HCT116 (cell line): ENCODE measurements at regions not wholly inside any gene's neighbourhood (a gene's known extent, or its start where the extent isn't known, plus 50 kb on each side); places are given as distances from the start of the nearest gene placed in this dataset.

Source experiments
- ATAC-seq: fragments of 200-7000 bp; cut with Tn5 transposase; 2 replicates; pipeline ENCODE4 v1.9.1; 2020; ENCODE audit warnings: mild to moderate bottlenecking, moderate library complexity
- BruUV-seq: library from RNA; stranded (reverse); fragments of 400-500 nt; replicated peaks from 2 replicates; lab custom pipeline; 2021; lab: Mats Ljungman, UMichigan
- CTCF ChIA-PET: fragments of 300-600 bp; sonication (Branson Sonifier 250); formaldehyde crosslinking; loops from one replicate; lab custom pipeline; 2021; ENCODE audit warnings: antibody characterized with exemption; lab: Charles Lee
- POLR2A ChIA-PET: fragments of 300-600, 350-600 bp; sonication (Branson Sonifier 250); formaldehyde crosslinking; loops from one replicate; lab custom pipeline; 2021; ENCODE audit warnings: antibody characterized with exemption; lab: Charles Lee
- RAD21 ChIA-PET, 2 experiments: fragments of 300-600 bp; sonication (Branson Sonifier 250); formaldehyde crosslinking; loops; one replicate each; lab custom pipeline; 2023; ENCODE audit warnings: low total read pairs in 2 of 2; ENCODE audit not compliant: uncharacterized antibody in 2 of 2, unreplicated experiment in 2 of 2, low non-redundant PET in 1 of 2; lab: Charles Lee
- DNase-seq: peaks from one replicate; pipeline ENCODE4 v3.0.0-alpha.2; 2010; ENCODE audit warnings: low read depth, low spot score
- H2AFZ ChIP-seq: fragments of 200-600 bp; shearing (Covaris generic), sonication (generic); 2 replicates; pipeline ENCODE4 v1.6.1; 2017; ENCODE audit warnings: low read depth, mixed run types, mixed read lengths, antibody characterized with exemption, low read length; ENCODE audit not compliant: poor library complexity, severe bottlenecking
- H3K27ac ChIP-seq: 2 replicates; pipeline ENCODE4 v1.5.1; 2012; ENCODE audit warnings: low read depth, low read length
- H3K27me3 ChIP-seq: fragments of 200-600 bp; sonication (generic); 2 replicates; pipeline ENCODE4 v1.6.1; 2016; ENCODE audit warnings: mixed run types, low read length, mixed read lengths; ENCODE audit not compliant: insufficient read depth
- H3K36me3 ChIP-seq, 2 experiments: fragments of 200-500 bp in 1 of 2; fragments of 200-600 bp in 1 of 2; sonication (Bioruptor generic) in 1 of 2; sonication (generic) in 1 of 2; 2 replicates each; pipeline versions ENCODE4 v1.5.1 to v1.6.1; 2014 to 2016; ENCODE audit warnings: low read length in 2 of 2, inconsistent platforms in 1 of 2, mixed read lengths in 1 of 2, mixed run types in 1 of 2; ENCODE audit not compliant: insufficient read depth in 2 of 2, control insufficient read depth in 1 of 2
- H3K4me1 ChIP-seq, 2 experiments: fragments of 200-600 bp in 1 of 2; sonication (generic) in 1 of 2; 2 replicates each; pipeline versions ENCODE4 v1.5.1 to v1.6.1; 2012 to 2017; ENCODE audit warnings: low read length in 2 of 2, inconsistent platforms in 1 of 2, mild to moderate bottlenecking in 1 of 2, mixed read lengths in 1 of 2, mixed run types in 1 of 2, moderate library complexity in 1 of 2; ENCODE audit not compliant: insufficient read depth in 2 of 2, control insufficient read depth in 1 of 2
- H3K4me2 ChIP-seq: fragments of 200-600 bp; sonication (generic); 2 replicates; pipeline ENCODE4 v1.6.1; 2017; ENCODE audit warnings: mixed run types, low read length, mixed read lengths
- H3K4me3 ChIP-seq, 2 experiments: fragments of 200-600 bp in 1 of 2; sonication (generic) in 1 of 2; replicated peaks in 1 of 2; 2 replicates each; pipeline ENCODE4 v1.5.1; 2011 to 2016; ENCODE audit warnings: low read length in 2 of 2, control low read depth in 1 of 2, low read depth in 1 of 2, mild to moderate bottlenecking in 1 of 2, mixed read lengths in 1 of 2, mixed run types in 1 of 2
- H3K79me2 ChIP-seq: fragments of 200-600 bp; sonication (generic); 2 replicates; pipeline ENCODE4 v1.6.1; 2017; ENCODE audit warnings: mild to moderate bottlenecking, mixed run types, low read length, moderate library complexity, mixed read lengths; ENCODE audit not compliant: insufficient read depth
- H3K9ac ChIP-seq: fragments of 200-600 bp; sonication (generic); 2 replicates; pipeline ENCODE4 v1.6.1; 2016; ENCODE audit warnings: low read length, mixed read lengths
- H3K9me2 ChIP-seq: fragments of 200-600 bp; sonication (generic), shearing (Covaris generic); 2 replicates; pipeline ENCODE4 v1.6.1; 2017; ENCODE audit warnings: mixed run types, mild to moderate bottlenecking, moderate library complexity; ENCODE audit not compliant: insufficient read depth
- H3K9me3 ChIP-seq, 2 experiments: fragments of 200-500 bp in 1 of 2; fragments of 200-600 bp in 1 of 2; sonication (Bioruptor generic) in 1 of 2; sonication (generic) in 1 of 2; 2 replicates each; pipeline ENCODE4 v1.6.1; 2014 to 2017; ENCODE audit warnings: low read length in 2 of 2, mixed read lengths in 2 of 2, inconsistent platforms in 1 of 2, low read depth in 1 of 2, mild to moderate bottlenecking in 1 of 2, mixed run types in 1 of 2, moderate library complexity in 1 of 2; ENCODE audit not compliant: control insufficient read depth in 1 of 2, insufficient read depth in 1 of 2
- H4K20me1 ChIP-seq: fragments of 200-600 bp; sonication (generic), shearing (Covaris generic); 2 replicates; pipeline ENCODE4 v1.6.1; 2017; ENCODE audit warnings: mixed run types, mild to moderate bottlenecking, moderate library complexity; ENCODE audit not compliant: insufficient read depth
- ATF3 ChIP-seq: IDR thresholded peaks from 2 replicates; pipeline ENCODE4 v1.6.1; 2012
- CBX3 ChIP-seq: IDR thresholded peaks from 2 replicates; pipeline ENCODE4 v1.6.1; 2012; ENCODE audit warnings: low read depth
- EZH2phosphoT487 ChIP-seq: fragments of 200-600 bp; IDR thresholded peaks from 2 replicates; pipeline ENCODE4 v1.6.1; 2018; ENCODE audit warnings: antibody characterized with exemption, borderline replicate concordance
- FOSL1 ChIP-seq: IDR thresholded peaks from 2 replicates; pipeline ENCODE4 v1.6.1; 2012; ENCODE audit warnings: low read depth
- REST ChIP-seq: IDR thresholded peaks from 2 replicates; pipeline ENCODE4 v1.6.1; 2012; ENCODE audit warnings: low read depth
- SIN3A ChIP-seq: IDR thresholded peaks from 2 replicates; pipeline ENCODE4 v1.6.1; 2012; ENCODE audit warnings: low read depth
- SP1 ChIP-seq: IDR thresholded peaks from 2 replicates; pipeline ENCODE4 v1.6.1; 2012; ENCODE audit warnings: low read depth
- intact Hi-C: fragments of 100-400 bp; cut with micrococcal nuclease; formaldehyde crosslinking; loops from 2 replicates; pipeline ENCODE4 v1.10.0; 2022

- TF ChIP-seq REST = no peak
- TF ChIP-seq, all 23 proteins: peak for 0
Measured at GRCh38 chr2:118257696-118258095, 169.4 kb downstream of the INSIG2 start (continued).

- ChIA-PET CTCF (no interaction called here), RAD21 (no interaction called here), POLR2A (no interaction called here)
- intact Hi-C loops = no loop called here
- no TSS peak for BruUV-seq
- H3K27me3 ChIP-seq = no peaks in the 10 kb centered on the region
- no peaks in the 10 kb centered on the region for H4K20me1 ChIP-seq
- no peak overlapping the region for H2AFZ ChIP-seq
- H3K4me2 ChIP-seq = no peak overlapping the region
- H3K9me3 ChIP-seq = no peaks in the 10 kb centered on the region
- TF ChIP-seq SP1 = no peak
- TF ChIP-seq EZH2phosphoT487 = no peak
- no peak for TF ChIP-seq CBX3
- no peak for TF ChIP-seq FOSL1
- TF ChIP-seq SIN3A = no peak
- TF ChIP-seq ATF3 = no peak
- no peak overlapping the region for H3K27ac ChIP-seq
- no peak for ATAC-seq
- H3K4me3 ChIP-seq = no peak overlapping the region
- no peak overlapping the region for H3K9ac ChIP-seq
- H3K9me2 ChIP-seq = no peaks in the 10 kb centered on the region
- no peak for DNase-seq
- peaks cover 0 to 8% of the 10 kb centered on the region in 2 experiments; a peak in 2 of 4 replicates for H3K4me1 ChIP-seq
- H3K79me2 ChIP-seq = no peaks in the 10 kb centered on the region
- no peaks in the 10 kb centered on the region for H3K36me3 ChIP-seq
Measured at GRCh38 chr2:118255771-118256372, 167.6 kb downstream of the INSIG2 start.
